Activated CD4-positive, alpha-beta T cell treated with anti-CD3 and anti-CD28 coated beads, Interleukin-2, amount 50 U/mL, for 16 hours (primary cell): ENCODE measurements at regions not wholly inside any gene's neighbourhood (a gene's known extent, or its start where the extent isn't known, plus 50 kb on each side); places are given as distances from the start of the nearest gene placed in this dataset.

Source experiments
- DNase-seq: peaks from one replicate; pipeline ENCODE4 v3.0.0-alpha.2; 2020

DNA sequence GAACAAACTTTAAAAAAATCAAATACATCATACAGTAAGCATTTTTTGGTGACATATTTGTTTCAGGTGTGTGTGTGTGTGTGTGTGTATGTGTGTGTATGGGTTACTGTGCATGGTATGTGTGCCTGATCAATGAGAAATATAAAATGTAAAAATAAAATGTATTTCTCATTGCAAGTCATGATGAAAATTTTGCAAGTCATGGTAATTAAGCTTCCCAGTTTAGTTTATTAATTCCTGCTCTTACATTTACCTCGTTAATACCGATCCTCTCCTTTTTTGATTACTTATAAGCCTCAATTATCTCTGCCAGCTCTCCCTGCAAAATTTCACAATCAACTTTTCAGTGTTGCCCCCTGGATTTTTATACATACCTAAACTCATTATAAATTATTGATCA is 114.6 kb upstream of the ADGRL3 start:
- DNase-seq = no peak

DNA sequence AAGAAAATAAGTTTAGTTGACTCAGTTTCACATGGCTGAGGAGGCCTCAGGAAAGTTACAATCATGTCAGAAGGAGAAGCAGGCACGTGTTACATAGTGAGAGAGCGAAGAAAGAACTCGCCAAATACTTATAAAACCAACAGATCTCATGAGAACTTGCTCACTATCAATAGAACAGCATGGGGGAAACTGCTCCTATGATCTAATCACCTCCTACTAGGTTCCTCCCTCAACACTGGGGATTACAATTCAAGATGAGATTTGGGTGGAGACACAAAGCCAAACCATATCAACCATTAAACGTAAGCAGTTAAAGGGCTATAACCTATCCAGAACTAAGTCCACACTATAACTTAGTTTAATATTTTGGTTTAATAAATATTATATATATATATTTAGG is 113.8 kb upstream of the ADGRL3 start:
- no peak for DNase-seq

DNA sequence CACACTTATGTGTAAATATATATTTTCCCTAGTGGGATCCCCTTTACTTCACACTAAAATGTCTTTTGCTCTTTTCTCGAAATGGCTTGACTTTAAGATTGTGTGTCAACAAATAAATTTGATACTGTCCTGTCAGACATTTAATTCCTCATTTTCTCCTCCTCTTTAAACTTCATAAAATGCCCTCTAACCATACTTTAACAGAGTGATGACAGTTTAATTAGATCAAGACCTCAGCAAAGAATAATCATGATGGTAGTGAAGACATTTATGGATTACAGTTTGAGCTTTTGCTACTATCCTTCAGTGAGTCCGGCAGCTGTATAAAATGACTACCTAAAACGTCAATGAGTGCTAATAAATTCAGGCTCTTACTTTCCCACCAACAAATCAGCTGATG is 113.1 kb upstream of the ADGRL3 start:
- DNase-seq = no peak

DNA sequence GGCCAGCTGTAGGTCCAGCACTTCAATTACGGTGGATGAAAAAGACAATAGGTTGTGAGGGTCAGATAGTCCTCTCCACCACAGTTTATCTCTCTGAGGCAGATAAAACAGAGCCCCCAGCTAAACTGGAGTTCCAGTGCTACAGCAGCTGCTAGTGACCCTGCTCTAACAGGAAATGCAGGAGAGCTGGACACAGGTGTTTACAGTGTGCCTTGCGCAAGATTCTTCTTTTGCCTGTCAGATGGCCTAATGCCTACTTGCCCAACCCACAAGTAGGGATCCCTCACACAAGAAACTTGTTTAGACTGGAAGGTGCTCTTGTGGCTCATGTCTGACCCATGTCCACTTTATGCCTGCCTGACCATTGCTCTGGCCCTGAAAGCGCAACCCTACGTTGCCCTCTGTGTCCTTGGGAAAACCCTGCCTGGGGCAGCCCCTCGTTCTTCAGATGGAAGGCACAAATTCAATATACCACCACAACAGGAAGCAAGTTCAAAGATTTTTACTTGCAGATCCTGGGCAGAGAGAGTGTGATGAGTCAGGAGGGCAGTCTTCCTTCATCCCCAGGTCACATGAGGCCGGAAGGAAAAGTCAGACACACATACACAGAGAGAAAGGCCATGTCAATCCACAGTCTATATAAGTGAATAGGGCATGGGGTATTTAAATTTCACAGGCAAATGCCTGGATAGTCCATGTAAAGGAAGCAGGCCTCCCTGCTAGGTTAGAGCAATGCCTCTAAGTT is 105.1 kb upstream of the ADGRL3 start:
- DNase-seq = no peak

DNA sequence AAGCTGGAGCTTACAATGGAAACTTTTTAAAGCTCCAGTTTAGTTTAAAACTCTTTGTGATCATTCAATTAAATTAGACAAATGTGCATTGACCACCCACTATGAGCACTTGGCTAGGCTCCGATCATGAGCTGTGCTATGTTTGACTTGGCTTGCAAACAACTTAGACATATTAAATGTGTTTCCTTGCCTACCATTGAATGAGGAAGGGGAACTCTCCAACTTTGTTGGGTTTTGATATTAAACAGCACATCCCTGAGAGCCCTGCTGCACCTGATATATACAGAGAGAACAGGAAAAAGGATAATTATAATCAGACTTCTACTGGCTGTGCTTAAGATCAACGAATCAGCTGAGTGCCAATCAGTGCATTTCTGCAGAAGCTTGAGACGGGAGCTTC is 71.4 kb upstream of the ADGRL3 start:
- no peak for DNase-seq

DNA sequence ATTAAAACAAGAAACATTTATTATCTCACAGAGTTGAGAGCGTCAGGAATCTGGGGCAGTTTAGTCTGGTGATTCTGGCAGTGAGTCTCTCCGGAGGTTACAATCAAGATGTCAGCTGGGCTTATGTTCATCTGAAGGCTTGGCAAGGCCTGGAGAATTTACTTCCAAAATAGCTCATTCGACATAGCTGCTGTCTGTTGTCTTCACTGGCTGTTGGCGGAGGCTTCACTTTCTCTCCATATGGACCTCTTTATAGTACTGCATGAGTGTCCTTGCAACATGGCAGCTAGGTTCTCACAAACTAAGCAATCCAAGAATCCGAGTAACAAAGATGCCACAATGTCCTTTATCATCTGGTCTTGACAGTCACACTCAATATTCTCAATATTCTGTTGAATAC is 70.2 kb upstream of the ADGRL3 start:
- no peak for DNase-seq

DNA sequence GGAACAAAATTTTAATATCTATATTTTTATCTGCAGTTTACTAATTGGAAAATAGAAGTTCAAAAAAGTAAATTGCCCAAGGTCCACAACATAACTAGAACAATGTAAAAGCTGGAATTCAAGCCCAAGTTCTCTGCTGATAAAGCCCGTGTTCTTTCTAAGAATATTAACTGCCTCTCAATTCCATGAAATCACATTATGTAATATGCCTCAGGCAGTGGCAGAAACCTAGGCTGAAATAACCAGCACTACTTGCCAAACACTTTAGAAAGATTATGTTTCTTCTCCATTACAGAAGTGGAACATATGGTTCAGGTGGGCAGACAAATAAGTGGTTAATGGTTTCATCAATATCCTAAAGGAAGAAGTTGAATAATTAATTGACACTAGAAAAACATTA is 56.7 kb upstream of the ADGRL3 start:
- DNase-seq = no peak

DNA sequence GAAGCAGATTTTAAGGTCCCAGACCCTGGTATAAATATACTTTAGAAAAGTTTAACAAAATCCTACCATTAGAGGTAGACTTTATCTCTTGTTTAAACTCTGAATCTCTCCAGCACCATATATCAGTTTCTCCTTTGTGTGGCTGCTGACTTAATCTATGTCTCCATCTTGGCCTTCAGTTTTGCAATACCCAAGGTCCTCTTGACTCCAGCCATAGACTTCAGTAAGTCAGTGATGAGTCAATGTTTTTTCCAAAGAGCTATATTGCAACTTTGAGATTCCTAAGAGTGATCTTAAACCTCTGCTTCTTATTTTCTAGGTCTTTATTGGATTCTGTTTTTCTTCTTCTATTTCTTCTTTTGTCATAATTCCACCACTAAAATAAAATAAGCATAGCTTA is 50.8 kb upstream of the ADGRL3 start:
- DNase-seq = no peak
